Spleen (tissue), 7 donors: ENCODE measurements at regions not wholly inside any gene's neighbourhood (a gene's known extent, or its start where the extent isn't known, plus 50 kb on each side); places are given as distances from the start of the nearest gene placed in this dataset.

Experiments used
- POLR2A ChIP-seq, 3 donors: fragments of 450-650 bp; IDR thresholded peaks; one replicate each; pipeline ENCODE4 v1.5.1; 2017; ENCODE audit warnings: antibody characterized with exemption in 3 of 3, mild to moderate bottlenecking in 1 of 3
- POLR2AphosphoS5 ChIP-seq, 3 donors: sonication (generic); formaldehyde crosslinking; IDR thresholded peaks; one replicate each; pipeline ENCODE4 v1.5.1; 2017; ENCODE audit warnings: antibody characterized with exemption in 3 of 3
- TF ChIP-seq, protein P1 (sequence below), 11 experiments: fragments of 200-600 bp in 7 of 11; fragments of 450-650 bp in 4 of 11; sonication (generic) in 4 of 11; IDR thresholded peaks in 8 of 11; conservative IDR thresholded peaks in 3 of 11; 1 replicate in 7 of 11; 2 replicates in 4 of 11; pipeline versions ENCODE4 v1.4.0 to v1.8.0; 2016 to 2021; ENCODE audit warnings: antibody characterized with exemption in 11 of 11, inconsistent platforms in 4 of 11, mild to moderate bottlenecking in 1 of 11
- donor health status: DM: no; HTN: no; CAD: no; lungs with moderate emphysema.
- donor health status: DM: no; HTN: no; CAD: no.
- donor health status: DM: no; HTN: no; CAD: no.

GRCh38 chr5:157972579-157972978 is 113.6 kb upstream of the CLINT1 start:
- TF ChIP-seq, protein P1, sequence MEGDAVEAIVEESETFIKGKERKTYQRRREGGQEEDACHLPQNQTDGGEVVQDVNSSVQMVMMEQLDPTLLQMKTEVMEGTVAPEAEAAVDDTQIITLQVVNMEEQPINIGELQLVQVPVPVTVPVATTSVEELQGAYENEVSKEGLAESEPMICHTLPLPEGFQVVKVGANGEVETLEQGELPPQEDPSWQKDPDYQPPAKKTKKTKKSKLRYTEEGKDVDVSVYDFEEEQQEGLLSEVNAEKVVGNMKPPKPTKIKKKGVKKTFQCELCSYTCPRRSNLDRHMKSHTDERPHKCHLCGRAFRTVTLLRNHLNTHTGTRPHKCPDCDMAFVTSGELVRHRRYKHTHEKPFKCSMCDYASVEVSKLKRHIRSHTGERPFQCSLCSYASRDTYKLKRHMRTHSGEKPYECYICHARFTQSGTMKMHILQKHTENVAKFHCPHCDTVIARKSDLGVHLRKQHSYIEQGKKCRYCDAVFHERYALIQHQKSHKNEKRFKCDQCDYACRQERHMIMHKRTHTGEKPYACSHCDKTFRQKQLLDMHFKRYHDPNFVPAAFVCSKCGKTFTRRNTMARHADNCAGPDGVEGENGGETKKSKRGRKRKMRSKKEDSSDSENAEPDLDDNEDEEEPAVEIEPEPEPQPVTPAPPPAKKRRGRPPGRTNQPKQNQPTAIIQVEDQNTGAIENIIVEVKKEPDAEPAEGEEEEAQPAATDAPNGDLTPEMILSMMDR (IDR thresholded peaks at IDR 0.05 in 8 of 11, conservative IDR thresholded peaks at IDR 0.05 in 3 of 11), result no peak
- TF ChIP-seq POLR2A (IDR thresholded peaks at IDR 0.05) (no peak), POLR2AphosphoS5 (IDR thresholded peaks at IDR 0.05) (no peak)
